Osteoblast (primary cell): ENCODE measurements at regions not wholly inside any gene's neighbourhood (a gene's known extent, or its start where the extent isn't known, plus 50 kb on each side); places are given as distances from the start of the nearest gene placed in this dataset.

Source experiments
- DNase-seq: peaks from one replicate; pipeline ENCODE4 v3.0.0; 2011; ENCODE audit warnings: low spot score, mixed read lengths; ENCODE audit not compliant: insufficient read length; ENCODE audit errors: missing footprints
- H2AFZ ChIP-seq: 2 replicates; pipeline ENCODE4 v1.6.0; 2011; ENCODE audit warnings: mild to moderate bottlenecking, low read length
- H3K27ac ChIP-seq: 2 replicates; pipeline ENCODE4 v1.5.1; 2011; ENCODE audit warnings: mild to moderate bottlenecking, low read depth, low read length, moderate library complexity
- H3K27me3 ChIP-seq: 2 replicates; pipeline ENCODE4 v1.6.0; 2012; ENCODE audit warnings: mild to moderate bottlenecking, control low read depth, inconsistent platforms, low read length, moderate library complexity; ENCODE audit not compliant: insufficient read depth
- H3K36me3 ChIP-seq: 2 replicates; pipeline ENCODE4 v1.5.1; 2011; ENCODE audit warnings: mild to moderate bottlenecking, low read length, control low read depth, moderate library complexity; ENCODE audit not compliant: insufficient read depth
- H3K4me1 ChIP-seq: 2 replicates; pipeline ENCODE4 v1.5.1; 2011; ENCODE audit warnings: mild to moderate bottlenecking, low read length, control low read depth, moderate library complexity; ENCODE audit not compliant: insufficient read depth
- H3K4me2 ChIP-seq: 2 replicates; pipeline ENCODE4 v1.6.0; 2011; ENCODE audit warnings: mild to moderate bottlenecking, low read length; ENCODE audit not compliant: insufficient read depth
- H3K4me3 ChIP-seq: fragments of 200-600 bp; sonication (generic); 3 replicates; pipeline ENCODE4 v1.5.1; 2012; ENCODE audit warnings: mild to moderate bottlenecking, low read length, inconsistent platforms; ENCODE audit not compliant: insufficient read depth
- H3K79me2 ChIP-seq: 2 replicates; pipeline ENCODE4 v1.6.0; 2012; ENCODE audit warnings: mild to moderate bottlenecking, low read length, control low read depth, inconsistent platforms; ENCODE audit not compliant: insufficient read depth
- H3K9me3 ChIP-seq: 2 replicates; pipeline ENCODE4 v1.5.1; 2011; ENCODE audit warnings: low read depth, low read length, control low read depth
- H4K20me1 ChIP-seq: 2 replicates; pipeline ENCODE4 v1.6.0; 2012; ENCODE audit warnings: mild to moderate bottlenecking, low read length, control low read depth; ENCODE audit not compliant: insufficient read depth
- TF ChIP-seq, protein P1 (sequence below): IDR thresholded peaks from 2 replicates; pipeline ENCODE4 v1.5.1; 2011; ENCODE audit warnings: mild to moderate bottlenecking, low read depth, low read length, moderate library complexity; ENCODE audit errors: extremely low read depth

- no peak for DNase-seq
- TF ChIP-seq, protein P1, sequence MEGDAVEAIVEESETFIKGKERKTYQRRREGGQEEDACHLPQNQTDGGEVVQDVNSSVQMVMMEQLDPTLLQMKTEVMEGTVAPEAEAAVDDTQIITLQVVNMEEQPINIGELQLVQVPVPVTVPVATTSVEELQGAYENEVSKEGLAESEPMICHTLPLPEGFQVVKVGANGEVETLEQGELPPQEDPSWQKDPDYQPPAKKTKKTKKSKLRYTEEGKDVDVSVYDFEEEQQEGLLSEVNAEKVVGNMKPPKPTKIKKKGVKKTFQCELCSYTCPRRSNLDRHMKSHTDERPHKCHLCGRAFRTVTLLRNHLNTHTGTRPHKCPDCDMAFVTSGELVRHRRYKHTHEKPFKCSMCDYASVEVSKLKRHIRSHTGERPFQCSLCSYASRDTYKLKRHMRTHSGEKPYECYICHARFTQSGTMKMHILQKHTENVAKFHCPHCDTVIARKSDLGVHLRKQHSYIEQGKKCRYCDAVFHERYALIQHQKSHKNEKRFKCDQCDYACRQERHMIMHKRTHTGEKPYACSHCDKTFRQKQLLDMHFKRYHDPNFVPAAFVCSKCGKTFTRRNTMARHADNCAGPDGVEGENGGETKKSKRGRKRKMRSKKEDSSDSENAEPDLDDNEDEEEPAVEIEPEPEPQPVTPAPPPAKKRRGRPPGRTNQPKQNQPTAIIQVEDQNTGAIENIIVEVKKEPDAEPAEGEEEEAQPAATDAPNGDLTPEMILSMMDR, result no peak
- no peaks in the 10 kb centered on the region for H3K9me3 ChIP-seq
Observed at GRCh38 chr10:123537188-123537961, 128.8 kb upstream of the GPR26 start.

DNA sequence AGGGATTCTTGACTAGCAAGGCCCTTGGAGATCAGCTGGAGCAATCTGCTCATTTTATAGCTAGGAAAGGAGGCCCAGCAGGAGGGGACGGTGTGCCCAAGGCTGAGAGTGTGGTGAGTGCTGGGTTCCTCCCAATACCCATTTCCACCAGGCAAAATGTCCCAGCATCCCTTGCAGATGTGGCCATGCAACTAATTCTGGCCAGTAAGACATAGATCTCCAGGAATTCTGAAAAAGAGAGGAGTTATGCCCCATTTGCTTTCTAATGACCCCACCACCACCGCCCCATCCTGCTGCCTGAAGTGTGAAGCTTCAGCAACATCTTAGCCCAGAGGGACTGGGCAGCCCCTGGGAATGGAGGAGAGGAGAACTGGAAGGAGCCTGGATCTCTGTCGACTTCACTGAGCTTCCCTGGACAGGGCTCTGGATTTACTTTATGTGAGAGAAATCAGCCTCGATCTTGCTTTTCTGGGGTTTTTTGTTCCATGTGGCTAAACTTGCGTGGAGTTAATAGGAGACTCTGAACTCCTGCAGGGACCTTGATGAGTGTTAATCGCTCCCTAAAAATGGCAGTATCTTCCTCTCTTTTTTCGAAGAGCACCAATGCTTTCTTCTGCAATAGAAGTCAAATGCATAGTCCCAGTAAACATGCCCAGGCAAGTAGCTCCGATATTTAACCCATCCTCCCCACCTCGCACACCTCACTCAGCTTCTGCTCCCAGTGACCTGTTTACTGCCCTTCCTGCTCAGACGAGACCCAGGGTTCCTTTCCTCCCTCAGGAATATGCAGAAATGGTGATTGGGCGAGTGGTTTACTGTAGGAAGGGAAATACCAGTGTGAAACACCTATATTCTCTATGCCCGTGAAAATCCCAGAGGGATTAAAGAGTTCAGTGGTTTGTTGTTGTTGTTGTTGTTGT, 127.5 kb upstream of the GPR26 start:
- Histone ChIP-seq H3K27me3 (no peaks in the 10 kb centered on the region), H3K79me2 (no peaks in the 10 kb centered on the region), H3K36me3 (no peaks in the 10 kb centered on the region), H3K27ac (no peak overlapping the region), H3K9me3 (no peaks in the 10 kb centered on the region), H3K4me1 (no peaks in the 10 kb centered on the region), H3K4me2 (no peak overlapping the region), H2AFZ (no peak overlapping the region), H4K20me1 (no peaks in the 10 kb centered on the region), H3K4me3 (no peak overlapping the region)
- TF ChIP-seq, protein P1, result no peak
- DNase-seq, result no peak

More at GRCh38 chr10:123537188-123537961, 128.8 kb upstream of the GPR26 start:
- Histone ChIP-seq H3K79me2 (no peaks in the 10 kb centered on the region), H3K36me3 (no peaks in the 10 kb centered on the region), H3K27ac (no peak overlapping the region), H3K4me2 (no peak overlapping the region), H3K27me3 (no peaks in the 10 kb centered on the region), H4K20me1 (no peaks in the 10 kb centered on the region), H2AFZ (no peak overlapping the region), H3K4me1 (no peaks in the 10 kb centered on the region), H3K4me3 (no peak overlapping the region)

DNA sequence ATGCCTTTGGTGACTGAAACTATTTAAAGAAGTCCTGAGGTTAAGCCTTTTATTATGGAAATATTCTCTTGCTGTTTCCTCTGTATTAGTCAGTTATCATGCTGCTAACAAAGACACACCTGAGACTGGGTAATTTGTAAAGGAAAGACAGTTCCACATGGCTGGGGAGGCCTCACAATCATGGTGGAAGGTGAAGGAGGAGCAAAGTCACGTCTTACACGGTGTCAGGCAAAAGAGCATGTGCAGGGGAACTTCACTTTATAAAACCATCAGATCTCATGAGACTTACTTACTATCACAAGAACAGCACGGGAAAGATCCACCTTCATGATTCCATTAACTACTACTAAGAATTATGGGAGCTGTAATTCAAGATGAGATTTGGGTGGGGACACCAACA, 121.2 kb upstream of the GPR26 start:
- Histone ChIP-seq H3K79me2 (no peaks in the 10 kb centered on the region), H3K4me3 (no peak overlapping the region), H2AFZ (no peak overlapping the region), H3K9me3 (no peaks in the 10 kb centered on the region), H3K4me1 (no peaks in the 10 kb centered on the region), H4K20me1 (no peaks in the 10 kb centered on the region), H3K4me2 (no peak overlapping the region), H3K27me3 (no peaks in the 10 kb centered on the region), H3K27ac (no peak overlapping the region), H3K36me3 (no peaks in the 10 kb centered on the region)
- DNase-seq, result no peak
- TF ChIP-seq, protein P1, result no peak

GRCh38 chr10:123548770-123549169, 117.4 kb upstream of the GPR26 start:
- TF ChIP-seq, protein P1, result no peak
- no peaks in the 10 kb centered on the region for H3K79me2 ChIP-seq
- H3K4me3 ChIP-seq, result no peak overlapping the region
- H3K27ac ChIP-seq, result no peak overlapping the region
- no peaks in the 10 kb centered on the region for H3K4me1 ChIP-seq
- no peak overlapping the region for H2AFZ ChIP-seq
- H3K36me3 ChIP-seq, result no peaks in the 10 kb centered on the region
- H4K20me1 ChIP-seq, result no peaks in the 10 kb centered on the region
- no peak for DNase-seq
- H3K27me3 ChIP-seq, result no peaks in the 10 kb centered on the region
- H3K9me3 ChIP-seq, result no peaks in the 10 kb centered on the region
- H3K4me2 ChIP-seq, result no peak overlapping the region
